ENCODE measurements at regions not wholly inside any gene's neighbourhood (a gene's known extent, or its start where the extent isn't known, plus 50 kb on each side); places are given as distances from the start of the nearest gene placed in this dataset.

DNA sequence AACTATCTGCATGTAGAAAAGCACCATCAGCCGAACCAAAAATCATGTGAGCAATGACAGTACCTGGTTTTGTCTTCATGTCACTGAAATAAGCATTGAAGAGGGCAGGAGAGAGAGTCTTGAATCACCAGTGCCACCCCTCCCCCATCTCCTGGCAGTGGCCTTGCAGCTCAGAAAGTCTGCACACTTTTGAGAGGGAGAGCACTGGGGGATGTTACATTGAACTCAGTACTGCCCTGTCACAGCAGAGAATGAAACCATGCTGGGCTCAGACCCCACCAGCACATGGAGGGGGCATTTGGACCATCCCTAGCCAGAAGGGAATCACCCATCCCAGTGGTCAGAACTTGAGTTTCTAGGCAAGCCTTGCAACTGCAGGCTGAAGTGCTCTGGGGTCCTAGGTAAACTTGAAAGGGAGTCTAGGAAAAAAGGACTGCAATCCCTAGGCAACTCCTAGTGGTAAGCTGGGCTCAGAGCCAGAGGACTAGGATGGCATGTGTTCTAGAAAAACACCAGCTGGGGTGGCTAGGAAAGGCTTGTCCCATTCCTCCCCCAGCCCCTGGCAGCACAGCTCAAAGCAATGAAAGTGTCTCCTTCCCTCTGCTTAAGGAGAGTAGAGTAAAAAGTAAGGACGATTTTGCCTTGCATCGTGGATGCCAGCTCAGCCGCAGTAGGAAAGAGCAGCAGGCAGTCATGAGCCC is 259.9 kb upstream of the MYT1L start:
- no peak for DNase-seq (ENCODE audit: low read depth)
- TF ChIP-seq, protein P1, sequence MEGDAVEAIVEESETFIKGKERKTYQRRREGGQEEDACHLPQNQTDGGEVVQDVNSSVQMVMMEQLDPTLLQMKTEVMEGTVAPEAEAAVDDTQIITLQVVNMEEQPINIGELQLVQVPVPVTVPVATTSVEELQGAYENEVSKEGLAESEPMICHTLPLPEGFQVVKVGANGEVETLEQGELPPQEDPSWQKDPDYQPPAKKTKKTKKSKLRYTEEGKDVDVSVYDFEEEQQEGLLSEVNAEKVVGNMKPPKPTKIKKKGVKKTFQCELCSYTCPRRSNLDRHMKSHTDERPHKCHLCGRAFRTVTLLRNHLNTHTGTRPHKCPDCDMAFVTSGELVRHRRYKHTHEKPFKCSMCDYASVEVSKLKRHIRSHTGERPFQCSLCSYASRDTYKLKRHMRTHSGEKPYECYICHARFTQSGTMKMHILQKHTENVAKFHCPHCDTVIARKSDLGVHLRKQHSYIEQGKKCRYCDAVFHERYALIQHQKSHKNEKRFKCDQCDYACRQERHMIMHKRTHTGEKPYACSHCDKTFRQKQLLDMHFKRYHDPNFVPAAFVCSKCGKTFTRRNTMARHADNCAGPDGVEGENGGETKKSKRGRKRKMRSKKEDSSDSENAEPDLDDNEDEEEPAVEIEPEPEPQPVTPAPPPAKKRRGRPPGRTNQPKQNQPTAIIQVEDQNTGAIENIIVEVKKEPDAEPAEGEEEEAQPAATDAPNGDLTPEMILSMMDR (conservative IDR thresholded peaks at IDR 0.05; ENCODE audit: low read depth, low read length) = no peak
- no peak overlapping the region for H3K4me3 ChIP-seq (ENCODE audit: low read depth, low read length)

DNA sequence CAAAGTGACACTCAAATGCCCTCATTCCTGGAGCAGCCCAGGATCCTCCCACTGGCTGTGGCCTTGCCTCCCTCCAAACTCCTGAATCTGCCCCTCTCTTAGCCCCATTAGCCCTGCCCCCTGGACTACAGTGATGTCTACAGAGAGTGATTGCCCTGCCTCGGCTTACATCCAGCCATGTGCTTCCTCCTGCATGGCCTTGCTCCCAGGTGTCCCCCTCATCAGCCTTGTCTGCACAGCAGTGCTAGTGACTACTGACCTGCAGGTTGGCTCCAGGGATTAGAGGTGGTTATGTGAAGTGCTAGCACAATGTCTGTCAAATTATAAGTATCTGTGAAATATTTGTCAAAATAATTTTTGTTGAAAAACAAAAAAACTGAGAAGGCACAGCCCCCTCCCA is 259.1 kb upstream of the MYT1L start:
- TF ChIP-seq, protein P1 (conservative IDR thresholded peaks at IDR 0.05; ENCODE audit: low read depth, low read length) = no peak
- no peak overlapping the region for H3K4me3 ChIP-seq (ENCODE audit: low read depth, low read length)
- DNase-seq (ENCODE audit: low read depth) = no peak

DNA sequence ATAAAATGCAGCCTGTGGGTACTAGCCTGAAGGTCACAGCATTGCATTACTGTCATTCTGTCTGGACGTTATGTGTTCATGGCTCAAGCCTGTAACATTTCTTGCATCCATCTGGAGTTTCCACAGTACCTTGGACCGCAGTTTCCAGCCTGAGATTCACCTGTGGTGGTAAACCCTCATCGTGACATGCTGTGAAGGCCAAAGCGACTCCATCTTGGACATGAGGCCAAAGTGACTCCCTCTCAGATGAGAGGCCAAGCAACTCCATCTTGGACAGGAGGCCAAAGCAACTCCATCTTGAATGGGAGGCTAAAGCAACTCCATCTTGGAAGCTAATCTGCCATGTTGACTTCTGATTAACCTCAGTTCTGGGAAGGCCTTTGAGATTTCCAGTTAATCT is 257.7 kb upstream of the MYT1L start:
- H3K4me3 ChIP-seq (ENCODE audit: low read depth, low read length) = no peak overlapping the region
- DNase-seq (ENCODE audit: low read depth) = no peak
- TF ChIP-seq, protein P1 (conservative IDR thresholded peaks at IDR 0.05; ENCODE audit: low read depth, low read length) = no peak

DNA sequence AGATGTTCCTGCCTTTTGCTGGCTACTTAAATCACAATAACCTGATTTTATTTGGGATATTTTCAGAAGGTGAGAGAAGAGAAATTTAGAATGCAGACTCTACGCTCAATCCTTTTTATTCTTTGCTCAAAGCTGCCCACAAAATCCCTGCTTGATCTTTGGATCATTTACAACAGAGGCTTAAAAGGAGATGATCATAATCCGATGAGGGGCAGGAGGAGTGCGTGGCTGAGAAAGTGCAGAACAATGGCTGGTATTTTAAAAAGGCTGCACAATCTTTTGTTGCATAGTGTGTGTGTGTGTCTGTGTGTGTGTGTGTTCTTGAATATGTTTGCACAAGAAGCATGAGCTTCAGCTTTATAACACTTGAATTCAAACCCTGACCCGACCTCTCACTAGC is 256.3 kb upstream of the MYT1L start:
- DNase-seq (ENCODE audit: low read depth) = no peak
- TF ChIP-seq, protein P1 (conservative IDR thresholded peaks at IDR 0.05; ENCODE audit: low read depth, low read length) = no peak
- H3K4me3 ChIP-seq (ENCODE audit: low read depth, low read length) = no peak overlapping the region

DNA sequence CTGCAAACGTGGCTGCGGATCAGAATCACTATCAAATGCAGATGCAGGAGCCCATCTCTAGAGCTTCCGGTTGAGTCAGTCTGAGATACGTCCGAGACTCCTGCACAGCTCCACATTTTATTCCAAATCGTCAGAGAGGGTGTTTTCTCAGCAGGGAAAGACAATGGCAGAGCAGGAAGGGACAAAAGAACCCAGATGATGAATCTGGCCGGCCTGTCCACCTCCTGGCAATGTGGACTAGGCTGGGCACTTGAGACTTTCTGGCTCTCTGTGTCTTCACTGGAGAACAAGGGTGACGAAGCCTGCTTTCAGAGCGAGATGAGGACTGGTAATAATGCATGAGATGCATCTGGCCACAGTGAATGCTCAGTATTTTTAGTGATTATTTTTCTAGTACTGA is 255.9 kb upstream of the MYT1L start:
- H3K4me3 ChIP-seq (ENCODE audit: low read depth, low read length) = no peak overlapping the region
- no peak for DNase-seq (ENCODE audit: low read depth)
- TF ChIP-seq, protein P1 (conservative IDR thresholded peaks at IDR 0.05; ENCODE audit: low read depth, low read length) = no peak

DNA sequence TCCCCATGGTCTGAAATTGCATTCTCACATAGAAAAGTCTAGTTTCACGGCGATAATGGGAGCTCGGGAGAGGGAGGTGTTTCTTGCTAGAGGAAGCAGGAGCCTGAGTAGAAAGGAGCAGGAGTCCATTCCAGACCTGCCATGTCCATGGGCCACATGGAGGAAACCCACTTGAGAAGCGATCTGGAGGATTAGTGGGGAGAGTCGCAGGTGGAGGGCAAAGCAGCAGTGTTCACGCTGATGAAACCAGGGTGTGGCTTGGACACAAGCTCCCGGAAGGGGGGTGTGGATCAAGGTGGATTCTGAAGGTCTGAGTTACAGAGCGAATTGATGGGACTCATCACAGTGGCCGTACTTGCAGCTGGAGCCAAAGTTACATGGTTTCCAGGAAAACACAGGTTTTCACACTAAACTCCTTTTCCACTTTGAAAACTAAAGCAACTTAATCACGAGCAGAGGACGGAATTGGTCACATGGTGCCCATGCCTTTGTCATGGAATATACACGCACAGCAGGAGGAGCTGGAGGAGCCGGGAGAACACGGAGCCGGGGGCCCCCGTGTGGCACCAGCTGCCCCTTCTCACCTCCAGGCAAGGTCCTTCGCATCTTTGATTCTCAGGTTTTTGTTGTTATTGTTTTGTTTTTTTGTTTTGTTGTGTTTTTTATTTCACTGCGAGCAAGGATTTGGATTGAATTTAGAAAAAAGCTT is 255.1 kb upstream of the MYT1L start:
- TF ChIP-seq, protein P1 (conservative IDR thresholded peaks at IDR 0.05; ENCODE audit: low read depth, low read length) = no peak
- no peak for DNase-seq (ENCODE audit: low read depth)
- H3K4me3 ChIP-seq (ENCODE audit: low read depth, low read length) = no peak overlapping the region

All from choroid plexus epithelial cell (primary cell).